DOHH2 (cell line): ENCODE measurements at regions not wholly inside any gene's neighbourhood (a gene's known extent, or its start where the extent isn't known, plus 50 kb on each side); places are given as distances from the start of the nearest gene placed in this dataset.

Experiments
- H3F3A ChIP-seq: fragments of 200-600 bp; sonication (generic), shearing (Covaris generic); 2 replicates; pipeline ENCODE4 v1.6.0; 2016; ENCODE audit warnings: antibody characterized with exemption, mild to moderate bottlenecking; ENCODE audit not compliant: control insufficient read depth, insufficient read depth
- H3K27ac ChIP-seq: fragments of 200-600 bp; sonication (generic); 2 replicates; pipeline ENCODE4 v1.5.1; 2014; ENCODE audit warnings: low read depth, mild to moderate bottlenecking, low read length, moderate library complexity
- H3K27me3 ChIP-seq: fragments of 200-600 bp; sonication (generic); 2 replicates; pipeline ENCODE4 v1.6.1; 2014; ENCODE audit warnings: mild to moderate bottlenecking, low read length, mixed read lengths; ENCODE audit not compliant: control insufficient read depth
- H3K36me3 ChIP-seq: fragments of 200-600 bp; sonication (generic); 2 replicates; pipeline ENCODE4 v1.6.1; 2014; ENCODE audit warnings: mild to moderate bottlenecking, low read length, moderate library complexity, mixed read lengths; ENCODE audit not compliant: control insufficient read depth
- H3K4me1 ChIP-seq: fragments of 200-600 bp; sonication (generic); 2 replicates; pipeline ENCODE4 v1.6.1; 2014; ENCODE audit warnings: mild to moderate bottlenecking, low read length, mixed read lengths; ENCODE audit not compliant: control insufficient read depth
- H3K4me2 ChIP-seq: fragments of 200-600 bp; sonication (generic); 2 replicates; pipeline ENCODE4 v1.6.0; 2014; ENCODE audit warnings: mild to moderate bottlenecking, low read length, moderate library complexity
- H3K4me3 ChIP-seq: fragments of 200-600 bp; sonication (generic); 2 replicates; pipeline ENCODE4 v1.5.1; 2014; ENCODE audit warnings: mild to moderate bottlenecking, low read length, mixed read lengths
- H3K79me2 ChIP-seq: fragments of 200-600 bp; sonication (generic); 2 replicates; pipeline ENCODE4 v1.6.1; 2014; ENCODE audit warnings: mild to moderate bottlenecking, low read length, mixed read lengths; ENCODE audit not compliant: control insufficient read depth
- H3K9me2 ChIP-seq: fragments of 200-600 bp; sonication (generic); replicated peaks from 2 replicates; pipeline ENCODE4 v1.6.1; 2014; ENCODE audit warnings: mild to moderate bottlenecking, low read length, mixed read lengths; ENCODE audit not compliant: control insufficient read depth
- H3K9me3 ChIP-seq: fragments of 200-600 bp; sonication (generic); 2 replicates; pipeline ENCODE4 v1.6.1; 2014; ENCODE audit warnings: antibody characterized with exemption, low read length, mixed read lengths; ENCODE audit not compliant: control insufficient read depth, insufficient read depth
- H4K20me1 ChIP-seq: fragments of 200-600 bp; sonication (generic); 2 replicates; pipeline ENCODE4 v1.6.0; 2014; ENCODE audit warnings: low read depth, mild to moderate bottlenecking, antibody characterized with exemption, low read length, moderate library complexity; ENCODE audit not compliant: control insufficient read depth, insufficient read depth
- EZH2phosphoT487 ChIP-seq: fragments of 200-600 bp; sonication (generic); IDR thresholded peaks from 2 replicates; pipeline ENCODE4 v1.6.1; 2017; ENCODE audit warnings: borderline replicate concordance, mild to moderate bottlenecking, antibody characterized with exemption, low read length, moderate library complexity, mixed read lengths
- TF ChIP-seq, protein P1 (sequence below): fragments of 200-600 bp; sonication (generic); IDR thresholded peaks from one replicate; pipeline ENCODE4 v1.5.1; 2014; ENCODE audit warnings: antibody characterized with exemption, mild to moderate bottlenecking, low read depth, low read length; ENCODE audit not compliant: poor library complexity, severe bottlenecking

DNA sequence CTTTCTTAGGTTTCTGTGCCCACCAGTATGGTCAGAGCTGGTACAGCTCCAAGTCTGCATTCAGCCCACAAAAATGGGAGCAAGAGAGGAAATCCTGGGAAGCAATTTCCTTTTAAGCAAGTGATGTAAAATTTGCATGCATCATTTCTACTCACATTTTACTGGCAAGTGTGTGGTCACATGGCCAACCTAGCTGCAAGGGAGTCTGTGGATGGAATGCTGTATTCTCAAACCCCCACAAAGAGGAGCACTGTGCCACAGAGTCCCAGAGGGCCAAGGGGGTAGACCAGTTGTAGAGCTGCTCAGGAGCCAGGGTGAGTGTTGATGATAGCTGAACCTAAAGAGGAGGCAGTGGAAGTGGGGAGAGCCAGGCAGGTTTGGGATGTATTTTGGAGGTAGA, 154.3 kb upstream of the SPRY4 start:
- no peaks in the 10 kb centered on the region for H3F3A ChIP-seq
- H3K27ac ChIP-seq: no peak overlapping the region
- no peaks in the 10 kb centered on the region for H3K36me3 ChIP-seq
- no peaks in the 10 kb centered on the region for H3K27me3 ChIP-seq
- H3K4me3 ChIP-seq: no peak overlapping the region
- no peaks in the 10 kb centered on the region for H3K4me1 ChIP-seq
- no peaks in the 10 kb centered on the region for H3K79me2 ChIP-seq
- TF ChIP-seq EZH2phosphoT487: no peak
- TF ChIP-seq, protein P1, sequence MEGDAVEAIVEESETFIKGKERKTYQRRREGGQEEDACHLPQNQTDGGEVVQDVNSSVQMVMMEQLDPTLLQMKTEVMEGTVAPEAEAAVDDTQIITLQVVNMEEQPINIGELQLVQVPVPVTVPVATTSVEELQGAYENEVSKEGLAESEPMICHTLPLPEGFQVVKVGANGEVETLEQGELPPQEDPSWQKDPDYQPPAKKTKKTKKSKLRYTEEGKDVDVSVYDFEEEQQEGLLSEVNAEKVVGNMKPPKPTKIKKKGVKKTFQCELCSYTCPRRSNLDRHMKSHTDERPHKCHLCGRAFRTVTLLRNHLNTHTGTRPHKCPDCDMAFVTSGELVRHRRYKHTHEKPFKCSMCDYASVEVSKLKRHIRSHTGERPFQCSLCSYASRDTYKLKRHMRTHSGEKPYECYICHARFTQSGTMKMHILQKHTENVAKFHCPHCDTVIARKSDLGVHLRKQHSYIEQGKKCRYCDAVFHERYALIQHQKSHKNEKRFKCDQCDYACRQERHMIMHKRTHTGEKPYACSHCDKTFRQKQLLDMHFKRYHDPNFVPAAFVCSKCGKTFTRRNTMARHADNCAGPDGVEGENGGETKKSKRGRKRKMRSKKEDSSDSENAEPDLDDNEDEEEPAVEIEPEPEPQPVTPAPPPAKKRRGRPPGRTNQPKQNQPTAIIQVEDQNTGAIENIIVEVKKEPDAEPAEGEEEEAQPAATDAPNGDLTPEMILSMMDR: no peak
- H3K9me3 ChIP-seq: no peaks in the 10 kb centered on the region; the same call in 1 of the 2 replicates
- H3K9me2 ChIP-seq: no peaks in the 10 kb centered on the region
- H3K4me2 ChIP-seq: no peak overlapping the region
- no peaks in the 10 kb centered on the region; the same call in 1 of the 2 replicates for H4K20me1 ChIP-seq

DNA sequence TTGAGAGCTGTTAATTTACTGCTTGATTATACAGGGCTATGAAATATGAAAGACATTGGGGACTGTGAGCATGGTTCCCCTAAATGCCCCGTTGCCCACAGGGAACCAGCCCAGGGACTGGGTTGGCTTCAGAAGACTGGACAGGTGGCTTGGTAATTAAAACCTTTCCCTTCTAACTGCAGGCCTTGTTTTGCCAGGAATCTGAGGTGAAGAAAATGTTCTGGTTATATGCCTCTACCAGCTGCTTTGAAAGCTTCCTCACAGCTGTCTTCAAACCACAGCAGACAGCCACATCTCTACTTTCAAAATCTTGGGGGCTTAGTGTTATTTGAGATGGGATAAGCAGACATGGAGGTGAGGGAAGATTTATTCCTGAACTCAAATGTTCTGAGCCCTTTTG, 153.3 kb upstream of the SPRY4 start:
- no peaks in the 10 kb centered on the region for H3K36me3 ChIP-seq
- no peaks in the 10 kb centered on the region for H3K27me3 ChIP-seq
- TF ChIP-seq, protein P1: no peak
- no peak for TF ChIP-seq EZH2phosphoT487
- no peaks in the 10 kb centered on the region; the same call in 1 of the 2 replicates for H3K9me3 ChIP-seq
- no peak overlapping the region for H3K4me3 ChIP-seq
- no peaks in the 10 kb centered on the region for H3K9me2 ChIP-seq
- no peaks in the 10 kb centered on the region for H3K4me1 ChIP-seq
- no peaks in the 10 kb centered on the region; the same call in 1 of the 2 replicates for H4K20me1 ChIP-seq
- H3K27ac ChIP-seq: no peak overlapping the region
- H3F3A ChIP-seq: no peaks in the 10 kb centered on the region
- no peak overlapping the region for H3K4me2 ChIP-seq
- H3K79me2 ChIP-seq: no peaks in the 10 kb centered on the region

DNA sequence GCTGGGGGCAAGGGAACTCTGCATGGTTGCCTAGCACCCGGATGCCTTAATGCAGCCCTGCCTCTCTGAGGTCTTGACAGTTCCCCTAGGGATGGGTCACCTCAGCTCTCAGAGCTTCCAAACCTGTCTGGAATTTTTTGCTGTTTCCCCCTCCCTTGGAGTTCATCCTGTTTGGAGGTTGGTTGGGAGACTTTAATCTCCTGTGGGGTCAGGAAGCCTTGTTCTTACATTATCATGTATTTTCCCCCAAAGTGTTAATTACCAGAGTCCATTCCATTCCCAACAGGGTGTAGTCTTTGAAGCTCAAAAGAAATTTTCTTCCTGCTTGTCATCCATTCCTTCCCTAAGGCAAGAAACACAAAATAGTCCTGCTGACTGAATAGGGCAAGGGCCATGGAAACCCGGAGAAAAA, 150.3 kb upstream of the SPRY4 start:
- TF ChIP-seq EZH2phosphoT487: no peak
- TF ChIP-seq, protein P1: no peak
- Histone ChIP-seq H3K4me2 (no peak overlapping the region), H3K36me3 (no peaks in the 10 kb centered on the region), H3K9me2 (no peaks in the 10 kb centered on the region), H3K4me1 (no peaks in the 10 kb centered on the region), H3K4me3 (no peak overlapping the region), H3K27me3 (no peaks in the 10 kb centered on the region), H4K20me1 (no peaks in the 10 kb centered on the region; the same call in 1 of the 2 replicates), H3K79me2 (no peaks in the 10 kb centered on the region), H3K27ac (no peak overlapping the region), H3F3A (no peaks in the 10 kb centered on the region), H3K9me3 (no peaks in the 10 kb centered on the region; the same call in 1 of the 2 replicates)
